GM12878 (cell line): ENCODE measurements at regions not wholly inside any gene's neighbourhood (a gene's known extent, or its start where the extent isn't known, plus 50 kb on each side); places are given as distances from the start of the nearest gene placed in this dataset.
"Not testable (repeated sequence)": the region's sequence is repeated elsewhere in the genome, so short reads cannot be mapped to it uniquely, and the experiment has no call there.

ENCODE experiments used
- ATAC-seq: fragments of 200-7000 bp; cut with Tn5 transposase; 3 replicates; pipeline ENCODE4 v1.9.1; 2020; ENCODE audit warnings: mild to moderate bottlenecking, moderate library complexity
- BruUV-seq: library from RNA; stranded (reverse); fragments of 400-500 nt; replicated peaks from 2 replicates; lab custom pipeline; 2021; lab: Mats Ljungman, UMichigan
- CTCF ChIA-PET: fragments of 300-600 bp; sonication (Branson Sonifier 250); formaldehyde crosslinking; extraction: SDS; loops from one replicate; lab custom pipeline; 2021; ENCODE audit warnings: inconsistent platforms; lab: Yijun Ruan, JAX
- POLR2A ChIA-PET: fragments of 350-600 bp; formaldehyde crosslinking; extraction: SDS; loops from one replicate; lab custom pipeline; 2021; ENCODE audit warnings: inconsistent platforms; lab: Charles Lee
- RAD21 ChIA-PET: fragments of 300-600 bp; sonication (Branson Sonifier 250); formaldehyde crosslinking; loops from one replicate; lab custom pipeline; 2023; ENCODE audit warnings: antibody characterized with exemption; ENCODE audit not compliant: unreplicated experiment; lab: Charles Lee
- SMC1A ChIA-PET: fragments of 300-600 bp; sonication (Branson Sonifier 250); formaldehyde crosslinking; loops from one replicate; lab custom pipeline; 2023; ENCODE audit not compliant: unreplicated experiment, uncharacterized antibody; lab: Charles Lee
- DNase-seq: peaks from one replicate; pipeline ENCODE4 v3.0.0-alpha.2; 2011; ENCODE audit warnings: low read depth, low spot score
- FAIRE-seq: peaks from 3 replicates; lab custom pipeline; 2011; peaks lifted over from hg19 to GRCh38; lab: Jason Lieb, UNC
- H2AFZ ChIP-seq: 2 replicates; pipeline ENCODE4 v1.6.0; 2011; ENCODE audit warnings: low read depth, low read length, control low read depth; ENCODE audit not compliant: control insufficient read depth
- H3K27ac ChIP-seq: 2 replicates; pipeline ENCODE4 v1.5.1; 2011; ENCODE audit warnings: control low read depth; ENCODE audit not compliant: control insufficient read depth, insufficient read depth
- H3K27me3 ChIP-seq, 2 experiments: replicated peaks in 1 of 2; 2 replicates each; pipeline versions ENCODE4 v1.6.0 to v1.6.1; 2011; ENCODE audit warnings: low read length in 1 of 2; ENCODE audit not compliant: control insufficient read depth in 2 of 2, insufficient read depth in 2 of 2
- H3K36me3 ChIP-seq, 2 experiments: 2 replicates each; pipeline ENCODE4 v1.5.1; 2011; ENCODE audit warnings: low read length in 1 of 2; ENCODE audit not compliant: control insufficient read depth in 2 of 2, insufficient read depth in 2 of 2
- H3K4me1 ChIP-seq: 2 replicates; pipeline ENCODE4 v1.6.1; 2011; ENCODE audit warnings: mild to moderate bottlenecking, low read length, moderate library complexity, mixed read lengths; ENCODE audit not compliant: control insufficient read depth, insufficient read depth
- H3K4me2 ChIP-seq: 2 replicates; pipeline ENCODE4 v1.6.0; 2011; ENCODE audit warnings: control low read depth; ENCODE audit not compliant: control insufficient read depth, insufficient read depth
- H3K4me3 ChIP-seq: fragments of 200-600 bp; sonication (generic); 2 replicates; pipeline ENCODE4 v1.5.1; 2016
- H3K79me2 ChIP-seq: 2 replicates; pipeline ENCODE4 v1.6.0; 2011; ENCODE audit warnings: low read length; ENCODE audit not compliant: control insufficient read depth, insufficient read depth
- H3K9ac ChIP-seq: 2 replicates; pipeline ENCODE4 v1.8.0; 2011; ENCODE audit warnings: low read length, control low read depth, mixed read lengths; ENCODE audit not compliant: control insufficient read depth, insufficient read depth
- H3K9me3 ChIP-seq: replicated peaks from 3 replicates; pipeline ENCODE4 v1.5.1; 2011; ENCODE audit warnings: mild to moderate bottlenecking, low read length; ENCODE audit not compliant: control insufficient read depth, insufficient read depth
- H4K20me1 ChIP-seq: 2 replicates; pipeline ENCODE4 v1.6.0; 2011; ENCODE audit not compliant: control insufficient read depth, insufficient read depth
- ATF7 ChIP-seq: fragments of 450-650 bp; IDR thresholded peaks from 2 replicates; pipeline ENCODE4 v1.6.1; 2016; ENCODE audit warnings: low read depth, mild to moderate bottlenecking
- BRCA1 ChIP-seq: IDR thresholded peaks from 2 replicates; pipeline ENCODE4 v1.6.1; 2011; ENCODE audit warnings: low read depth, low read length, improper control_type of control experiment
- CBX5 ChIP-seq: sonication (generic); IDR thresholded peaks from 2 replicates; pipeline ENCODE4 v1.6.1; 2016; ENCODE audit warnings: low read depth, moderate library complexity, mild to moderate bottlenecking, inconsistent platforms
- JUNB ChIP-seq: IDR thresholded peaks from 2 replicates; pipeline ENCODE4 v1.6.1; 2016; ENCODE audit warnings: antibody characterized with exemption, mild to moderate bottlenecking
- KLF5 ChIP-seq: fragments of 450-650 bp; IDR thresholded peaks from 2 replicates; pipeline ENCODE4 v1.6.1; 2014; ENCODE audit warnings: mild to moderate bottlenecking; ENCODE audit not compliant: partially characterized antibody
- NFIC ChIP-seq: IDR thresholded peaks from 2 replicates; pipeline ENCODE4 v1.6.1; 2012; ENCODE audit warnings: low read depth, mild to moderate bottlenecking, inconsistent platforms, low read length, moderate library complexity
- NRF1 ChIP-seq: conservative IDR thresholded peaks from 2 replicates; pipeline ENCODE4 v1.6.1; 2011; ENCODE audit warnings: mild to moderate bottlenecking, low read depth, low read length, improper control_type of control experiment
- POU2F2 ChIP-seq: IDR thresholded peaks from 3 replicates; pipeline ENCODE4 v1.6.1; 2011; ENCODE audit warnings: low read depth, mild to moderate bottlenecking, low read length, borderline replicate concordance
- SIN3A ChIP-seq: IDR thresholded peaks from 2 replicates; pipeline ENCODE4 v1.6.1; 2012; ENCODE audit warnings: low read depth, low read length, improper control_type of control experiment
- STAT3 ChIP-seq: IDR thresholded peaks from 2 replicates; pipeline ENCODE4 v1.6.1; 2011; ENCODE audit warnings: low read depth, low read length, improper control_type of control experiment
- TCF7 ChIP-seq: IDR thresholded peaks from 2 replicates; pipeline ENCODE4 v1.6.1; 2014; ENCODE audit warnings: antibody characterized with exemption, borderline replicate concordance
- USF2 ChIP-seq: IDR thresholded peaks from 2 replicates; pipeline ENCODE4 v1.6.1; 2011; ENCODE audit warnings: low read depth, low read length, improper control_type of control experiment, borderline replicate concordance
- YBX1 ChIP-seq: fragments of 450-650 bp; IDR thresholded peaks from 2 replicates; pipeline ENCODE4 v1.6.1; 2016; ENCODE audit warnings: antibody characterized with exemption
- ZBED1 ChIP-seq: IDR thresholded peaks from 2 replicates; pipeline ENCODE4 v1.6.1; 2016; ENCODE audit warnings: borderline replicate concordance
- WGBS: methylation state at CpG from one replicate; pipeline ENCODE4 v1.1.6; 2016; ENCODE audit warnings: low lambda C conversion rate; ENCODE audit not compliant: insufficient replicate concordance, insufficient coverage; ENCODE audit errors: missing lambda C conversion rate; 5-methylcytosine and 5-hydroxymethylcytosine counted together
- in situ Hi-C: fragments of 300-500 bp; cut with MboI; formaldehyde crosslinking; loops from 9 replicates; pipeline ENCODE4 v1.14.3; 2018; ENCODE audit warnings: mixed read lengths
- intact Hi-C: fragments of 100-400 bp; cut with micrococcal nuclease; formaldehyde crosslinking; loops from one replicate; pipeline ENCODE4 v1.14.2; 2022; ENCODE audit not compliant: unreplicated experiment

DNA sequence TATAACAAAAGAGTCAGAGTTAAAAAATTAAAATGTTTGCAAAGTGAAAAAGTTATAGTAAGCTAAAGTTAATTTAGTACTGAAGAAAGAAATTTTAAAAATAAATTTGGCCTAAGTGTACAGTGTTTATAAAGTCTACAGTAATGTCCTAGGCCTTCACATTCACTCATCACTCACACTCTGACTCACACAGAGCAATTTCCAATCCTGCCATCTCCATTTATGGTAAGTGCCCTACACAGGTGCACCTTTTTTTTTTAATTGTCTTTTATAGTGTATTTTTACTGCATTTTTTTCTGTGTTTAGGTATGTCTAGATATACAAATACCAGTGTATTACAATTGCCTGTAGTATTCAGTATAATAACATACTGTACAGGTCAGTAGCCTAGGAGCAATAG lies 562.9 kb downstream of the PIK3C3 start (continued):
- TF ChIP-seq USF2: no peak
- TF ChIP-seq POU2F2: no peak
- no peak for TF ChIP-seq JUNB
- no peak for TF ChIP-seq BRCA1
- no peak for TF ChIP-seq ATF7
- TF ChIP-seq, all 136 proteins: peak for 0

GRCh38 chr18:42518331-42518730 lies 563.3 kb downstream of the PIK3C3 start:
- H3K4me2 ChIP-seq, H3K79me2 ChIP-seq, in situ Hi-C loops, H3K4me1 ChIP-seq, H4K20me1 ChIP-seq, H3K27ac ChIP-seq, H3K27me3 ChIP-seq, H3K36me3 ChIP-seq, CTCF ChIA-PET, POLR2A ChIA-PET, BruUV-seq, H3K9ac ChIP-seq, H2AFZ ChIP-seq, RAD21 ChIA-PET, ATAC-seq, H3K4me3 ChIP-seq, FAIRE-seq, H3K9me3 ChIP-seq, DNase-seq: not testable (repeated sequence)
- WGBS: 16% methylated on average over 2 of the region's 2 CpGs
- SMC1A ChIA-PET: interaction anchor here (0.7 to 0.8 kb wide), 2 partner anchors 220 to 330 kb away, joined by 3 to 4 read pairs; no protein-coding TSS in a partner anchor
- intact Hi-C loops: loop anchor here (10.0 kb wide), 1 partner anchor 404 kb away; no protein-coding TSS in a partner anchor

GRCh38 chr18:42520138-42520537 lies 565.1 kb downstream of the PIK3C3 start:
- no peaks in the 10 kb centered on the region for H3K36me3 ChIP-seq
- BruUV-seq: no TSS peak
- ChIA-PET CTCF (interaction anchor here (0.6 kb wide), 1 partner anchor 886 kb away, joined by 3 read pairs; no protein-coding TSS in a partner anchor), SMC1A (interaction anchor here (1.5 kb wide), 1 partner anchor 10 kb away, joined by 4 read pairs; no protein-coding TSS in a partner anchor), POLR2A (no interaction called here), RAD21 (interaction anchor here (1.0 kb wide), 1 partner anchor 10 kb away, joined by 3 read pairs; no protein-coding TSS in a partner anchor)
- H2AFZ ChIP-seq: no peak overlapping the region
- FAIRE-seq (no peak), DNase-seq (no peak), ATAC-seq (no peak)
- WGBS: 6% methylated on average over 2 of the region's 2 CpGs
- intact Hi-C loops (no loop called here), in situ Hi-C loops (no loop called here)
- H3K9me3 ChIP-seq: no peaks in the 10 kb centered on the region
- H3K27ac ChIP-seq: no peak overlapping the region
- no peaks in the 10 kb centered on the region for H3K79me2 ChIP-seq
- H3K27me3 ChIP-seq: no peaks in the 10 kb centered on the region
- no peak overlapping the region for H3K4me2 ChIP-seq
- H3K4me3 ChIP-seq: no peak overlapping the region
- no peaks in the 10 kb centered on the region for H4K20me1 ChIP-seq
- H3K4me1 ChIP-seq: no peaks in the 10 kb centered on the region
- H3K9ac ChIP-seq: no peak overlapping the region
- no peak for TF ChIP-seq TCF7
- TF ChIP-seq NFIC: no peak
- TF ChIP-seq KLF5: no peak
- no peak for TF ChIP-seq SIN3A
- no peak for TF ChIP-seq YBX1
- TF ChIP-seq NRF1: no peak
- no peak for TF ChIP-seq CBX5
- TF ChIP-seq ZBED1: no peak
- no peak for TF ChIP-seq STAT3
